ENCODE measurements at regions not wholly inside any gene's neighbourhood (a gene's known extent, or its start where the extent isn't known, plus 50 kb on each side); places are given as distances from the start of the nearest gene placed in this dataset.

GRCh38 chr2:106026271-106027190, 167.6 kb downstream of the UXS1 start:
- ATAC-seq (ENCODE audit: low read depth), result no peak
- in situ Hi-C loops (cut with MboI; ENCODE audit: low sequenced_read_pairs) (no loop called here), intact Hi-C loops (cut with micrococcal nuclease) (no loop called here), dilution Hi-C loops (cut with HindIII; ENCODE audit: low sequenced_read_pairs, unreplicated experiment) (no loop called here)
- Histone ChIP-seq H4K20me1 (ENCODE audit: insufficient read depth, low read length) (no peaks in the 10 kb centered on the region), H4K8ac (ENCODE audit: low read depth in 2 of 2, low read length in 2 of 2) (no peak overlapping the region), H3K23ac (ENCODE audit: low read depth, low read length) (no peak overlapping the region), H3K9me3 (ENCODE audit: control insufficient read depth, insufficient read depth, low read length) (no peaks in the 10 kb centered on the region), H3K4ac (ENCODE audit: low read depth, low read length) (no peak overlapping the region), H2AK5ac (ENCODE audit: low read depth, low read length) (no peak overlapping the region), H2BK5ac (ENCODE audit: low read depth, low read length, poor library complexity, severe bottlenecking) (no peak overlapping the region), H4K5ac (ENCODE audit: low read depth, low read length) (no peak overlapping the region), H3K79me1 (ENCODE audit: low read depth in 1 of 2, low read length in 2 of 2) (no peaks in the 10 kb centered on the region), H2AFZ (replicated peaks; ENCODE audit: low read length, poor library complexity) (no peak overlapping the region), H2BK15ac (ENCODE audit: low read depth, low read length) (no peak overlapping the region), H3K27me3 (ENCODE audit: control insufficient read depth, insufficient read depth, low read length) (peaks cover 19% of the 10 kb centered on the region), H4K91ac (ENCODE audit: insufficient read depth, low read depth, low read length) (no peak overlapping the region), H3K27ac (ENCODE audit: insufficient read depth, low read length) (no peak overlapping the region), H2AK9ac (replicated peaks; ENCODE audit: low read depth, low read length, poor library complexity) (no peak overlapping the region), H3K9ac (ENCODE audit: low read depth, low read length) (no peak overlapping the region), H2BK20ac (ENCODE audit: low read depth, low read length) (no peak overlapping the region), H3K4me1 (ENCODE audit: control insufficient read depth, insufficient read depth, low read length) (peaks cover 6% of the 10 kb centered on the region), H3K56ac (ENCODE audit: extremely low read depth, insufficient read depth, low read length) (no peak overlapping the region), H3K9me1 (ENCODE audit: insufficient read depth, low read length) (no peaks in the 10 kb centered on the region), H3K4me2 (ENCODE audit: low read depth, low read length) (no peak overlapping the region), H3K14ac (replicated peaks; ENCODE audit: low read depth, low read length) (no peak overlapping the region), H2BK120ac (ENCODE audit: low read depth, low read length) (no peak overlapping the region), H3K4me3 (ENCODE audit: insufficient read depth, low read depth, low read length) (no peak overlapping the region), H3K36me3 (ENCODE audit: control insufficient read depth, insufficient read depth, low read length) (no peaks in the 10 kb centered on the region), H3K18ac (ENCODE audit: low read depth, low read length) (no peak overlapping the region)
- BruUV-seq (replicated peaks), result no TSS peak
- 60% methylated on average over 1 of the region's 6 CpGs; no CpG with 5 or more reads in 1 of the 2 experiments for WGBS, 2 experiments (ENCODE audit: extremely low coverage in 2 of 2, insufficient read length in 1 of 2)
- CTCF ChIA-PET, result interaction anchor here (0.5 kb wide), 1 partner anchor 11 kb away, joined by 4 read pairs; no protein-coding TSS in a partner anchor
- POLR2A ChIA-PET (ENCODE audit: unreplicated experiment), result no interaction called here
- TF ChIP-seq RFX5 (IDR thresholded peaks at IDR 0.05; ENCODE audit: low read depth, low read length) (no peak), CHD1 (IDR thresholded peaks at IDR 0.05; ENCODE audit: low read depth, low read length) (no peak), CTCF (conservative IDR thresholded peaks at IDR 0.05; ENCODE audit: low read depth, low read length) (no peak), NFE2L2 (IDR thresholded peaks at IDR 0.05; ENCODE audit: low read depth, low read length) (no peak), MAFK (IDR thresholded peaks at IDR 0.05; ENCODE audit: low read depth, low read length) (no peak)
- TF ChIP-seq, protein P1, sequence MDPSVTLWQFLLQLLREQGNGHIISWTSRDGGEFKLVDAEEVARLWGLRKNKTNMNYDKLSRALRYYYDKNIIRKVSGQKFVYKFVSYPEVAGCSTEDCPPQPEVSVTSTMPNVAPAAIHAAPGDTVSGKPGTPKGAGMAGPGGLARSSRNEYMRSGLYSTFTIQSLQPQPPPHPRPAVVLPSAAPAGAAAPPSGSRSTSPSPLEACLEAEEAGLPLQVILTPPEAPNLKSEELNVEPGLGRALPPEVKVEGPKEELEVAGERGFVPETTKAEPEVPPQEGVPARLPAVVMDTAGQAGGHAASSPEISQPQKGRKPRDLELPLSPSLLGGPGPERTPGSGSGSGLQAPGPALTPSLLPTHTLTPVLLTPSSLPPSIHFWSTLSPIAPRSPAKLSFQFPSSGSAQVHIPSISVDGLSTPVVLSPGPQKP (IDR thresholded peaks at IDR 0.05; ENCODE audit: borderline replicate concordance, low read depth, low read length), result no peak
- DNase-seq, result no peak
